ENCODE measurements at regions not wholly inside any gene's neighbourhood (a gene's known extent, or its start where the extent isn't known, plus 50 kb on each side); places are given as distances from the start of the nearest gene placed in this dataset.

- ChIA-PET CTCF (no interaction called here), POLR2A (interaction anchor here (0.6 kb wide), 1 partner anchor 551 kb away, joined by 3 read pairs; no protein-coding TSS in a partner anchor)
- DNase-seq: no peak
These were observed 246.9 kb upstream of the THRB start for GRCh38 chr3:24741506-24741905.

GRCh38 chr3:24748520-24748919 is 253.9 kb upstream of the THRB start:
- no peak overlapping the region for H3K27ac Mint-ChIP-seq
- no peak overlapping the region for H3K4me3 Mint-ChIP-seq
- no peaks in the 10 kb centered on the region for H3K4me1 Mint-ChIP-seq (ENCODE audit: low read depth)
- no peak for TF ChIP-seq CTCF (IDR thresholded peaks at IDR 0.05)
- H3K27me3 Mint-ChIP-seq: no peaks in the 10 kb centered on the region
- ChIA-PET POLR2A (no interaction called here), CTCF (no interaction called here)
- DNase-seq (no peak), ATAC-seq (no peak)
- intact Hi-C loops (cut with micrococcal nuclease): no loop called here
- no peaks in the 10 kb centered on the region for H3K9me3 Mint-ChIP-seq
- H3K36me3 Mint-ChIP-seq (ENCODE audit: low read depth): no peaks in the 10 kb centered on the region

More at GRCh38 chr3:24741506-24741905, 246.9 kb upstream of the THRB start:
- H3K27me3 Mint-ChIP-seq: no peaks in the 10 kb centered on the region
- peaks cover 2% of the 10 kb centered on the region for H3K9me3 Mint-ChIP-seq
- no peaks in the 10 kb centered on the region for H3K4me1 Mint-ChIP-seq (ENCODE audit: low read depth)
- TF ChIP-seq CTCF (IDR thresholded peaks at IDR 0.05): no peak
- no peaks in the 10 kb centered on the region for H3K36me3 Mint-ChIP-seq (ENCODE audit: low read depth)
- H3K4me3 Mint-ChIP-seq: no peak overlapping the region
- no peak for ATAC-seq
- no peak overlapping the region for H3K27ac Mint-ChIP-seq
- intact Hi-C loops (cut with micrococcal nuclease): no loop called here

- intact Hi-C loops (cut with micrococcal nuclease): no loop called here
- no peak for TF ChIP-seq CTCF (IDR thresholded peaks at IDR 0.05)
- Mint-ChIP-seq H3K4me3 (no peak overlapping the region), H3K27me3 (no peaks in the 10 kb centered on the region), H3K36me3 (ENCODE audit: low read depth) (no peaks in the 10 kb centered on the region), H3K4me1 (ENCODE audit: low read depth) (no peaks in the 10 kb centered on the region), H3K27ac (no peak overlapping the region), H3K9me3 (peaks cover 2% of the 10 kb centered on the region)
- DNase-seq (no peak), ATAC-seq (no peak)
- POLR2A ChIA-PET: no interaction called here
- CTCF ChIA-PET: no interaction called here
These were observed 256.4 kb upstream of the THRB start for GRCh38 chr3:24751020-24751419.

GRCh38 chr3:24756101-24756888 is 261.6 kb upstream of the THRB start:
- intact Hi-C loops (cut with micrococcal nuclease): no loop called here
- no peak overlapping the region for H3K4me3 Mint-ChIP-seq
- TF ChIP-seq CTCF (IDR thresholded peaks at IDR 0.05): no peak

GRCh38 chr3:24763393-24763792 is 268.7 kb upstream of the THRB start:
- H3K4me3 Mint-ChIP-seq: no peak overlapping the region
- H3K27me3 Mint-ChIP-seq: no peaks in the 10 kb centered on the region
- intact Hi-C loops (cut with micrococcal nuclease): no loop called here
- H3K27ac Mint-ChIP-seq: no peak overlapping the region
- ChIA-PET POLR2A (no interaction called here), CTCF (no interaction called here)
- DNase-seq (no peak), ATAC-seq (no peak)
- H3K36me3 Mint-ChIP-seq (ENCODE audit: low read depth): no peaks in the 10 kb centered on the region
- no peaks in the 10 kb centered on the region for H3K4me1 Mint-ChIP-seq (ENCODE audit: low read depth)
- no peaks in the 10 kb centered on the region for H3K9me3 Mint-ChIP-seq
- no peak for TF ChIP-seq CTCF (IDR thresholded peaks at IDR 0.05)

More at GRCh38 chr3:24756101-24756888, 261.6 kb upstream of the THRB start:
- no peaks in the 10 kb centered on the region for H3K36me3 Mint-ChIP-seq (ENCODE audit: low read depth)
- ATAC-seq (no peak), DNase-seq (no peak)
- no peak overlapping the region for H3K27ac Mint-ChIP-seq
- H3K9me3 Mint-ChIP-seq: peaks cover 2% of the 10 kb centered on the region
- CTCF ChIA-PET: no interaction called here
- POLR2A ChIA-PET: no interaction called here
- no peaks in the 10 kb centered on the region for H3K4me1 Mint-ChIP-seq (ENCODE audit: low read depth)
- no peaks in the 10 kb centered on the region for H3K27me3 Mint-ChIP-seq

Data from activated CD8-positive, alpha-beta T cell treated with anti-CD3 and anti-CD28 coated beads for 36 hours (primary cell).